DMS79 (cell line): ENCODE measurements at regions not wholly inside any gene's neighbourhood (a gene's known extent, or its start where the extent isn't known, plus 50 kb on each side); places are given as distances from the start of the nearest gene placed in this dataset.
"Not testable (repeated sequence)": the region's sequence is repeated elsewhere in the genome, so short reads cannot be mapped to it uniquely, and the experiment has no call there.

Experiments
- DNase-seq: peaks from one replicate; lab custom pipeline; 2025; lab: John Stamatoyannopoulos, UW

DNA sequence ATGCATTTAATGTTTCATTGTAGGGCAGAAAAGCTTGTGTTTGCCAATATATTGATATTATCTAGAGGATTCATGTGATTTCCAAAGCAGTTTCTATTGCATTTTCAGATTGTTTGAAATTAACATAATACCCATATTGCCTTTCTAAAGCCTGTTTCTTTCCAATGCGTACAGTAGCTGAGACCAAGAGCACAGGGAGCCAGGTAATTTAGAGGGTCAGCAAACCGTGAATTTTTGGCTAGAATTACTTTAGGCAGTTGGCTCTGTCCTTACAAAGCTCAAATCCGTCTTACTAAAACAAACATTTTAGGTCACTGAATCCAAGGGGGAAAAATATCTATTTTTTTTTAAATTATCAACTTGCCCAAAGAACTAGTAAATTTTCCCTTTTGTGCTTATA is 604.9 kb upstream of the ADARB2 start:
- DNase-seq = no peak

DNA sequence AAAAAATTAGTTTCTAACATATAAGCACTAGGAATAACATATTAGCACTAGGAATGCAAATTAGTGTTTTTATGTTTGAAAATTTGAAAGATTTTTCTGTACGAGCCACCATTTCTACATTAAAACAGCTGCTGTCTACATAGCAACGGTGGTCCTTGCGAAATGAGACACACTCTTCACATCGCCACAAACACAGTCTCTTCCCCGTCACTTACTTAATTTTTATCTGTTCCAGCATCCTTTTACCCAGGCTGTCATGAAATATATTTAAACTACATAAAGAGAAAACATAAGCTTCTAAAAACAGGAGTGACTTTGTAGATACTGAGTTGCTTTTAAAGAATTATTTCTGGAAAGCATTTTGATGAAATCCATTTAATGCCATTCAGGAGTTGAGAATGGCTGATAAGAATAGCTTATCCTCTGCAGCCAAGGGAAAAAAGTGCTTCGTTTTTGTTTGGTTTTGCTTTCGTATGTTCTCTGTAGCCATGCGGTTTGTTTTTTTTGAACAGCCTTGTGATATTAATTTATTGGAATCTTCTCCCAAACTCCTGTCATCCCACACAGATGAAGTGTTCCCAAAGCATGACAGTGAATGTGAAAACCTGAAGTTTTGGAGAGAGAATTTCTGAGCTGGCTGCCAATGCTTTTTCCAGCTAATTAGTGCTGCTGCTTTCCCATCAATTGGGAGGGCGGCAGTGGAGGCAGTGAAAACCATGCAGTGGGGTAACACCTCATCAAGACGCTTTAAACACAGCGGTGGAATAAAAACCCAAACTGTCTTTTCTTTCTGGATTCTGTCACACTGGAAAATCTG is 603.7 kb upstream of the ADARB2 start:
- DNase-seq = no peak

DNA sequence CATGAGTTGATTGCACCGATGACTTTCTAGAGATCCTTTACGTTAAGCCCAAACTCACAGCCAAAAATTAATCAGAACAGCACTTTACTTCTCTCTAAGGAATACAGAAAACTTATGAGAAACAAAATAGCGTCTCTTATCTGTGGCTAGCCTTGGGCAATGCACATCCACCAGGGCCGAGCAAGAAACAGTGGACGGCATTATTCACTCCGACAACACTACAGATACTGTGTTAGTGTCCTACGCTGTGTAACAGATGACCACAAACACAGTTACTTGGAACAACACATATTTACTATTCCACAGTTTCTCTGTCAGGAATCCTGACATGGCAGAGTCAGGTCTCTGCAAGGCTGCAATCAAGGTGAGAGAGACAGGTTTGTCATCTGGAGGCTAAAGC is 598.3 kb upstream of the ADARB2 start:
- DNase-seq = no peak

DNA sequence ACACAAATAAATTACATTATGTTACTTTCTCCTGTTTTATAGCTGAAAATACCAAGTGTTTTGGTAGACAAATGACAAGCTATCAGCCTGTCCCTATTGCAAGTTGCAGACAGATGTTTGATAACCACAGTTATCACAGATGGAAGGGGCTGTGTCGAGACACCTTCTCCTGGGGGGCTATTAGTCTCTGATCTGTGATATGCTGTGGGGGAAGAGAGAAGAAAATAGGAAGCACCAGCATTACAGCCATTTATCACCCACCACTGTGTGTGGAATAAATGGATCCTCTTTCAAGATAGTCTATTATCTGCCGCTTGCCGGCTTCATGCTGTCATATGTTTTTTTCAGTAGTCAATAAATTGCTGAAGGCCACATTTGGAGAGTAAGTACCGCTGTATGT is 597.2 kb upstream of the ADARB2 start:
- no peak for DNase-seq

DNA sequence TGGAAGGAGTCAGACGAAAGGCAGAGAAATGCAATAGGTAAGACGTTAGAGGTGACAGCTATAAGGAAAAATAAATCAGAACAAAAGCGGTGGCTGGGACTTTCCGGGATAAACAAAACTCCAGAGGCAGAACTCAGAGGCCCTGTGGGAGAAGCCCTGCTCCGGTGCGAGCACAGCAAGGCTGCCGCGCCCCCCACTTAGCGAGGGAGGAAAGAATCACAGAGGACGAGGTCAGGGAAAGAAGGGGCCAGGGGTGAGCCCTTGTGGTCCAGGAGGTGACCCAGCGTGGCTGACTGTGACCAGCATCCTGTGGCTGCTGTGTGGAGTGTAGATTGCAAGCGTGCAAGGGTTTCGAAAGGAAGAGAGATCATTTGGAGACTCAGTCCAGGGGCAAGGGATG is 591.8 kb upstream of the ADARB2 start:
- DNase-seq = no peak

DNA sequence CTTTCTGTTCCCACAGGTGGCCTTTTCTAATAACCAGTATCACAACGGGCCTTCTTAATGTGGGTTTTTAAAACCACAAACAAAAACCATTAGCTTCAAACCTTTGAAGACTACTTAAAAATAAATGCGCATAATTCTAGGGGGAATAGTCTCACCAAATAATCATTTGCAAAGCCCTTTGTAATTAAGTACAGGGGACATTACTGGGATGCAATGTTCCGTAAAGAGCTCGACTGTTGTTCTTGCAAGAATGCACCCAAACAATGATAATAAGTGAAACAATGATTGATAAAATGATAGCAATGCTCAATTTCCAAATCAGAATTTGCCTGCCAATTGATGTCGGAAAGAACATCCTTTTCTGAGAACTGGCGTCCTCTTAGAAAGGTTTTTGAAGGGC is 589.1 kb upstream of the ADARB2 start:
- DNase-seq = no peak

DNA sequence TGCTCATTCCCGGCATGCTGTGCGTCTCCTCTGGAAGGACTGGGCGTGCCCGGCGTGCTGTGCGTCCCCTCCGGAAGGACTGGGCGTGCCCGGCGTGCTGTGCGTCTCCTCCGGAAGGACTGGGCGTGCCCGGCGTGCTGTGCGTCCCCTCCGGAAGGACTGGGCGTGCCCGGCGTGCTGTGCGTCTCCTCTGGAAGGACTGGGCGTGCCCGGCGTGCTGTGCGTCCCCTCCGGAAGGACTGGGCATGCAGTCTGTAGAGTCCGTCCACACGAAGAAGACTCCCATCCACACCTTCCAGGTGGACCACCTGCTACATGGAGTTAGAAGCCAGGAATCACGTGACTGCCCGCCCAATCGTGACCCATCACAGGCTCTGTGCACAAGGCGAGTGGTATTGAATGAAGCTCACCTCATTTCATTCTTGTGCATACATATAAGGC is 577.7 kb upstream of the ADARB2 start:
- DNase-seq = not testable (repeated sequence)

DNA sequence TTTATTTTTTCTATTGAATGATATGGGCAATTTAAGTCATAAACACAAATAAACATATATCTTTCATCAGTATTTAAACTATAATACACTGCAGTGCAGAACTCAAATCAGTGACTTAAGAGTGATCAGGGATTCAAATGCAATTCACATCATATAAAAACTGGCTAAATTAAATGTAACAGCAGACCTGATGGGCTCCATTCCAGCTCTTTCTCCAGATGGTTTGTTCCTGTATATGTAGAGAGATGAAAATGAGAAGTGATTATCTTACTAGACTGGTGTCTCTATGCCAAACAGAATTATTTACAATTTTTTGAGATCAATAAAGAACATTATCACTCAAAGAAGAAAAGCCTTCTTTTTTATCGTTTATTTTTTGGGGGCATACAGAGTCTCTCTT is 568.8 kb upstream of the ADARB2 start:
- DNase-seq = no peak

DNA sequence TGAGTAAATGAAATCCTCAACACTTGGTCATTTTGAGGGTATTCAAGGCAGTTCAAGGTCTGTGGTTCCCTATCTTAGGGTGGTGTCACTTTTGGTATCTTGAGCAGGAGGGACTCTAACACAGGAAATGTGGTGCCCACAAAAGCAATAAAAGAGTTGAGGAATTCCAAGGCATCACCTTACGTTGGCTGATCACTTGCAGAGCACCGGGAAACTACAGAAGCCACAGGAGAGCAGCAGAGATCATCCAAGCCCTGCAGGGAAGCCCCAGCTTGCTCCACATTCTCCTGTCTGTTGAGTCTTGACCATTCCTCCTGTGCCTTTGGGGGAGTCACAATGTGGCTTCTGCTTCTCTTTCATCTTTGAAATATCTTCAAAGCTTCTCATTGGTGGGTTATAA is 565.8 kb upstream of the ADARB2 start:
- no peak for DNase-seq

DNA sequence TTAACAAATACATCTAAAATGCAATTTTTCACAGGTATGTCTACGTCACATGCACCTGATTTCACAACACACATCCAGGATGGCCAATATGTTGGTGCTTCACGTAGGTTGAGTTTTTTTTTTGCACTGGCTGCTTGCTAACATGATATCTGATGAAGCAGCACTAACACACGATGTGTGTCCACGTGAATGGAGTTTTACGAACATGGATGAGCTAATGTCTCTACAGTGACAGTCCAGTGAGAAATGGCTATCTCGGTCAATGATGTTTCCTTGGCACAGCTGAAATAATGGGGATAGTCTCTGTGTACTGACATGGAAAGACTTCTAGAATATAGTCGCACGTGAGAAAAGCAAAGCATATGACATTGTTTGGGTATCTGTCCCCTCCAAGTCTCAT is 563.9 kb upstream of the ADARB2 start:
- DNase-seq = no peak

DNA sequence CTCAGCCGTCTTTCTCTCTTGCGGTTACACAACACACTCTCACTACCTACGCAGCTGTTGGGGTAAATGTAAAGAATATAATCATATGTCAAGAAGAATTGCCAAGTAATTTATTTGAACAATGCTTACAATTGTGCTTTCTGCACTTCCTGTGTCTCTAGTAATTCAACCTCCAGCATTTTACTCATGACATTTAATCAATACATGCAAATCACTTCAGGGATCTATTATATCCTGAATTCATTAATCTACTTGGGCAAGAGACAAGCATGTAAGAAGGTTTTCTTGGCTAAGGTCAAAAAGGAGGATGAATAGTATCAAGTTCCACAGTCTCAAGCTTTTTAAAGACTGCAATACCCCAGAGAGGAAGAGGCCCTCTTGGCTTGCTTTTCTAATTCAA is 562.9 kb upstream of the ADARB2 start:
- no peak for DNase-seq

DNA sequence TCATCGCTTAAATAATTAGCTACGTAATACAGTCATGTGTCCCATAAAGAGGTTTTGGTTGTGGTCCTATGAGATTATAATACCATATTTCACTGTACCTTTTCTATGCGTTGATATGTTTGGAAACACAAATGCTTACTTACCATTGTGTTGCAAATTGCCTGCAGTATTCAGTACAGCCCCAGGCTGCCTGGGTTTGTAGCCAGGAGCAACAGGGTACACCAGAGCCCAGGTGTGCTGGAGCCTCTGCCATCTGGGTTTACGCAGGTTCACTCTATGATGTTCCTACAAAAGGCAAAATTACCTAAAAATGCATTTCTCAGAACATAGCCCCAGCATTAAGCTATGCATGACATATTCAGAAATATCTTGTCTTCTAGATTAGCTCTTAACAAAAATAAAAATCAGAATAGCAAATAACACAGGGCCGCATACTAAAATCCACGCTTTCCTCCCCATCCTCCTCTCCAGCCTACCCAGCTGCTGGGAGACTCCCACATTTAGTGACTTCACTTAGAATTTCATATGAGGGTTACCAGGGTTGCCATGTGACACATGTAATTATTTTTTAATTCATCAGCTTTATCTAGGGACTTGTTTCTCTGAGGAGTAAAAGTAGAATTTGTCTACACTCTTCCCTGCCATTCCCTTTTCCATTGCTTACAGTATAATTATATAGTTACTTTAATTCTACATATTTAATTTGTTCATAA is 559.0 kb upstream of the ADARB2 start:
- no peak for DNase-seq

DNA sequence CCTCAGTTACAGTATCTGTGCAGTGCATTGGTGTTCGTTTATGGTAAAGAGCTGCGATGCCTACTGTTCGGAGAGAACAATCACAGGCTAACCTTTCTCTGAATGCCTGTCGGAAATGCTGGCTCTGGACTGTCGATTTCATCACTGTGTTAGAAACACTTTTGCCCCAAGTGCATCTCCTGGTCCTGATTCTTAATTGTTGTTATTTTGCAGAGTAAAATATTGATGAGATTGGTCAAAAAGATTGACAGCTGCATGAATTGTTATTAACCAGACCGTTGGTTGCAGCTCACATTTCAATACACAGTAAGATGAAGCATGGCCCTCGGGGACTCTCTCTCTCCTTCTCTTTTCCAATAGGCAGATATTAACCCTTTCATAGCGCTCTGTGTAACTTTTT is 557.4 kb upstream of the ADARB2 start:
- DNase-seq = no peak

DNA sequence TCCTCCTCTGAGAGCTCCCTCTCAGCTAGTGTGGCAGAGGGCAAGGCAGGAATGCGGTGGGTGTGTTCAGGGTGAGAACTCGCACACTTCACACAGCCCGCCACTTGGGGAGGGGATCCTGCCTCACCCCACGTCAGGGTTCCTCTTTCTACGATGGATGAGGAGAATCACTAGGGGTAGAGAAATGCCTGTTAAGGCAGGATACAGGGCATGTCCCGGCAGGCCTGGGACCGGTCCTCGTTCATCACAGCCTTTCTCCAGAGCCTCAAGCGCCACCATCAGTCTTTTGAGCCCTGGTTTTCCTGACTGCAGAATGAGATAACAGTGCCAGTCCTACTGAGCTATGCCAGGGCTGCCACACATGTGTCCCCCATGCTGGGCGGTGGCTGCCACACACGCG is 546.7 kb upstream of the ADARB2 start:
- DNase-seq = no peak

DNA sequence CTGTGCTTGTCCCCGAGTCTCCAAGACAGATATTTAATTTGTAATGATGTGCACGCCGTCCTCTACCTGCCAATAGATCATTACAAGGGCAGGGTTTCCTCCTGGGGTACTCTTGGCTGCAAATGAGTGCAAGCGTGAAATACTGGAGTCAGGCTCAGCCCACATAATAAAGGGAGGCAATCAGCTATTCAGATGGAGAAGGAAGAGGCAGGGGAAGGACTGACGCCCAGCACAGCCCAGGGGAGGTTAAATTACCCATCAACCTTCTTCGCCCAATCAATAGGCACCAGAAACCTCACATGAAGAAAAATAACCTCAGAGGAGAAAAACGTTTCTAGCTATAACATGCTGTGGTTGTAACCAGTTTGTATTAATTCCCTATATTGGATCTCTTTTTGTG is 544.9 kb upstream of the ADARB2 start:
- DNase-seq = no peak

DNA sequence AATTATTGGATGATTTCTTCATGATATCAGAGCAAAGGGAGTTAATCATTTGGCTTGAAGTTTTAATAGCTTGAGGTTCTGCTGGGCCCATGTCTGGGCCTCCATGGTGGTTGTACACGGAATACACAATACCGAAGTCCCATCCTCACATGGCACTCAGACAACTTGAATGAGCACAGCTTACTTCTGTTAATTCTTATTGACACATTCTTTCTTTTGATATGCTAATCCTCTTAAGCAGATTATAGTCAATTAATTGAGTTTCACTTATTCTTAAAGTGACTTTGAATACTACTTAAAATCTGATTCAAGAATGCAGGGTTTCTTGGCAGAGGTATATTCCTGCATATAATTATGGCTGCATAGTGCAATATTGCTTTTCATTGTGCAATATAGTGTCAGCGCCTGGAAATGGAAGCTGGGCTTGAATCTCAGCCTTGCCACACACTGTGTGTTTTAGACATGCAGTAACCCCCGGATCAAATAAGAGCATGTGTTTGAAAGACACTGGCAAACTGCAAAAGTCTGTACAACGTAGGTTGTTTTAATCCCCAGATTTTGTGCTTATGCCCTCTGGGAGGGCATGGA is 543.5 kb upstream of the ADARB2 start:
- DNase-seq = no peak

DNA sequence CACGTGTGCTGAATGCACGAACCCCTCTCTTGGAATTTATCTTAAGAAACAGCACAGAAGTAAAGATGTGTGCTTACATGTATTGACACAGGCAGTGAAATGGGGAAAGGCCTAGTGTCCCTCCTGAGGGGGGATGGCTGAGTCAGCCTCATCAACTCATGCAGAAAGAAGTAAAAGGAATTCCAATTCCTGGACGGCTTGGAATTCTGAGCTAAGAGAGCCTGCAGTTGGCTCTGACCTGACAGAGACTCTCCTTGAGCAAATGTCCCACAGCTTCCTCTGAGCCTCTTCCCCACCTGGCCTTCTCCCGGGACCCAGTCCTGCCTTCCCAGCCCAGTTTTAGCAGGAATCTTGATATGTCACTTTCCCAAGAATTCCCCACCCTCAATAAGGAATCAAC is 542.4 kb upstream of the ADARB2 start:
- DNase-seq = no peak

DNA sequence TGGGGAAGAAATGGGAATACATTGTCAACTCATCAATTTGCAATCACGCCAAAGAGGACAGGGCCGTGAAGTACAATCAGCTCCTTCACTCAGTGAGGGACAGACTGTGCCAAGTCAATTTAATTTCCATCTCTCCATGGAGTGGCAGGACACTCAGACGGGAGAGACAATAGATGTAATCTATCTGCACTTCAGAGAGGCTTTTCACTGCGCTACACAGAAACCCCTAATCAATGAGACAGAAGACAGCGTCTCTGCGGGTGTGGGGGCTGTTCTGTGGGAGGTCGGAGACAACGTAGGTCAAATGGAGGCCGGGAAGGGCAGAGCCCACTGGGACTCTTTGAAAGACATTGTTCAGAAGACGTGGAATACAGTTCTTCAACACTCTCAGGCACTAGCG is 541.0 kb upstream of the ADARB2 start:
- DNase-seq = no peak

DNA sequence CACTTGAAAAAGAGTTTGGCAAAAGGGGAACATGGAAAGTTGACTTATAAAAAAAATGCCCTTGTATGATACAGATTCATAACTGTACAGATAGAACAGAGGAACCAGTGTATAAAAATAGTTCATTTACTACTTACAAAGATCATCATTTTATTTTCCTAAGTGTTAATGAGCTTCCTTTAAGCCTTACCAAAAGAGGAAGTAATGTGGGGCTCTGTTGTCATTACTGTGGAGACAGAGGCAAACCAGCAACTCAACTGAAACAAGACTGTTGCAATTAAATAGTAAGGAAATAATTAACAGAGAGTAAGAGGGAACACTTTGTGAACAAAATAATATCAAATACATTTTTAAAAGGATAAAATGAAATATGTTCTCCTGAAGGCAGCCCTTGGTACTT is 526.2 kb upstream of the ADARB2 start:
- DNase-seq = no peak

DNA sequence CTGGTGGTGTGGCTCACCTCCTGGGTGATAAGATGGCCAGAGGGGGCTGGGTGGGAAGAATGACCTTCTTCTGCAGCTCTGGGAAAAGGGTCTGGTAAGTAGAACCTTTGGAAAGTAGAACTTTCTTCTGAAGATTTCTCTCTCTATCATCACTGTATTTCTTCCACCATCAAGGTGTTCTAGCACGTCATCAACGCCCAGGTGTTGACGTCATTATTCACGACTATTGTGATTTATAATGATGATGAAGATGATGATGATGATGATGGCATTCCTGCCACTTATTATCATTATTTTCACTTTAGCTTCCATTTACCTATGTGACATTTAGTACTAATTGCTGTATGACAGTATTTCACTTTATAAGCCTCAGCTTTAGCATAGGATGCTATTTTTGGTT is 525.6 kb upstream of the ADARB2 start:
- no peak for DNase-seq

DNA sequence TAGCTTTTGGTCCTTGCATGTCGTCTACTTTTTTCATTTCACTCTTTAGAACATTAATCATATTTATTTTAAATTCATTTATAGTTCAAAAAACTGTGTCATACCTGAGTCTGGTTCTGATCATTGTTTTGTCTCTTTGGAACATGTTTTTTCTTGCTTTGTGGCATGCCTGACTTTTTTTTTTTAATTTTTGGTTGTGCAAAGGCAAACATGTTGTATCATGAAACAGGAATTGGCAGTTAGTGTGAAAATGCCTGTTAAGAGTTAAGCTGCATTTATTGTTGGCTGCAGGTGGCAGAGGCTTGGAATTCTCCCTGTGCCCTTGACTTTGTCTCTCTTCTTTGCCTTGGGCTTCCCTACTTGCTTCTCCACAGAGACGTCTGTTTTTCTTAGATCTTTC is 525.0 kb upstream of the ADARB2 start:
- DNase-seq = no peak

DNA sequence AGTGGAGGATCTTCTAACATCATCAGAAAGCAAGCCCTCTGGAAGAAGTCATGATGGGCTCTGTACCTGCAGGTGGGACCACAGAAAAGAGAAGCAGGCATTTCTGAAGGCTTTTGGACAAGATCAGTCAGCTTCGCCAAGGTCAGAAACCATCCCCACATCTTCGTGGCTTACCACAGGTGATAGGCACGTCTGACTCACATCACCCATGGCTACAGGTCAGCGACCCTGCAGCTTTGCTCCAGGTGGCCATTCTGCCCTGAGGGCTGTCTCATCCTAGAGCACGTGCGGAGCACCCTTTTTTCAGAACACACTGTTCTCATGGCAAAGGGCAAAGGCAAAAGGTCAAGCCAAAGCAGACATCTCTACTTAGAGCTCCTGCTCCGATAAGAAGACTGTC is 518.9 kb upstream of the ADARB2 start:
- no peak for DNase-seq

DNA sequence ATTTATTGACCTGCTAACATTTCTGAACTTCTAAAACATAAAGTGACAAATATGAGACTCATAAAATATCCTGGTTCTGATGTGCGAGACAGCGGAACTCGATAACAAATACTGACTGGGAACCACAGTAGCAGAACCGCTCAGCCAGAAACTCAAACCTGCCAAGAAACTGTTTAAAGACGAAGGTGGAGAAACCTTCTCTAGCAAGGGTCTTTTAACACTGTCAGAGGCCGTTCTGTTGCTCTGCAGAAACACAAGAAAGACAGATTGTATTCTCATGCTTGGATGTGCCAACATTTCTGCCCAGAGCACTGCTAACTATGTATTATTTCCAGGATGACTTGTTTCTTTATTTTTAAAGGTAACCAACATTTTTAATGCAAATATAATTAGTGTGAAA is 514.8 kb upstream of the ADARB2 start:
- DNase-seq = no peak
